NT2/D1 (cell line): ENCODE measurements at regions not wholly inside any gene's neighbourhood (a gene's known extent, or its start where the extent isn't known, plus 50 kb on each side); places are given as distances from the start of the nearest gene placed in this dataset.
A peak's percentile ranks its signal among the peaks of the same experiment; 100 is the strongest.

Experiments used
- DNase-seq: peaks from one replicate; pipeline ENCODE4 v3.0.0-alpha.2; 2011; ENCODE audit warnings: low read depth, low spot score
- H3K27me3 ChIP-seq: 2 replicates; pipeline ENCODE4 v1.6.0; 2011; ENCODE audit warnings: mild to moderate bottlenecking; ENCODE audit not compliant: insufficient read length, insufficient read depth
- H3K36me3 ChIP-seq: 2 replicates; pipeline ENCODE4 v1.6.1; 2011; ENCODE audit warnings: mild to moderate bottlenecking, low read length, mixed read lengths; ENCODE audit not compliant: insufficient read depth, insufficient read length
- H3K4me1 ChIP-seq: 2 replicates; pipeline ENCODE4 v1.5.1; 2011; ENCODE audit not compliant: insufficient read depth, insufficient read length
- H3K4me3 ChIP-seq: 2 replicates; pipeline ENCODE4 v1.5.1; 2011; ENCODE audit warnings: low read depth; ENCODE audit not compliant: insufficient read length
- H3K9ac ChIP-seq: 2 replicates; pipeline ENCODE4 v1.6.0; 2011; ENCODE audit warnings: low read depth; ENCODE audit not compliant: insufficient read length
- H3K9me3 ChIP-seq: 2 replicates; pipeline ENCODE4 v1.5.1; 2011; ENCODE audit warnings: mild to moderate bottlenecking, low read length; ENCODE audit not compliant: insufficient read depth
- SUZ12 ChIP-seq: IDR thresholded peaks from 2 replicates; pipeline ENCODE4 v1.6.1; 2011; ENCODE audit not compliant: insufficient read length, insufficient read depth; ENCODE audit errors: extremely low read depth
- YY1 ChIP-seq: IDR thresholded peaks from 2 replicates; pipeline ENCODE4 v1.6.1; 2011; ENCODE audit not compliant: insufficient read length, insufficient read depth
- ZNF274 ChIP-seq: IDR thresholded peaks from 2 replicates; pipeline ENCODE4 v1.6.1; 2011; ENCODE audit warnings: mild to moderate bottlenecking, low read depth, low read length

- TF ChIP-seq SUZ12 (no peak), ZNF274 (no peak), YY1 (no peak)
- H3K4me3 ChIP-seq = no peak overlapping the region
- H3K27me3 ChIP-seq = no peaks in the 10 kb centered on the region
- no peaks in the 10 kb centered on the region for H3K36me3 ChIP-seq
- peaks cover 13% of the 10 kb centered on the region for H3K4me1 ChIP-seq
- no peak overlapping the region for H3K9ac ChIP-seq
- no peak for DNase-seq
- H3K9me3 ChIP-seq = peaks cover 16% of the 10 kb centered on the region; the same call in 1 of the 2 replicates
These were observed 64.6 kb downstream of the TSPAN17 start for GRCh38 chr5:176711883-176712282.

GRCh38 chr5:176712546-176713304, 65.4 kb downstream of the TSPAN17 start:
- TF ChIP-seq ZNF274 (no peak), YY1 (no peak), SUZ12 (no peak)
- Histone ChIP-seq H3K27me3 (no peaks in the 10 kb centered on the region), H3K36me3 (no peaks in the 10 kb centered on the region), H3K4me3 (no peak overlapping the region), H3K9me3 (peaks cover 16% of the 10 kb centered on the region; the same call in 1 of the 2 replicates), H3K9ac (peak overlapping the region; percentile 32), H3K4me1 (peaks cover 13% of the 10 kb centered on the region)
- no peak for DNase-seq

GRCh38 chr5:176713409-176713808, 66.1 kb downstream of the TSPAN17 start:
- Histone ChIP-seq H3K4me3 (no peak overlapping the region), H3K27me3 (no peaks in the 10 kb centered on the region), H3K36me3 (no peaks in the 10 kb centered on the region), H3K4me1 (peaks cover 13% of the 10 kb centered on the region), H3K9ac (no peak overlapping the region), H3K9me3 (peaks cover 16% of the 10 kb centered on the region; the same call in 1 of the 2 replicates)
- TF ChIP-seq ZNF274 = no peak
- TF ChIP-seq SUZ12 = no peak
- no peak for TF ChIP-seq YY1
- DNase-seq = no peak

GRCh38 chr5:176714067-176714466, 66.8 kb downstream of the TSPAN17 start:
- Histone ChIP-seq H3K36me3 (no peaks in the 10 kb centered on the region), H3K27me3 (no peaks in the 10 kb centered on the region), H3K9ac (no peak overlapping the region), H3K9me3 (peaks cover 16% of the 10 kb centered on the region; the same call in 1 of the 2 replicates), H3K4me1 (peaks cover 14% of the 10 kb centered on the region), H3K4me3 (no peak overlapping the region)
- TF ChIP-seq YY1 = no peak
- no peak for TF ChIP-seq ZNF274
- TF ChIP-seq SUZ12 = no peak
- no peak for DNase-seq

- Histone ChIP-seq H3K36me3 (no peaks in the 10 kb centered on the region), H3K9me3 (peaks cover 22% of the 10 kb centered on the region; the same call in 1 of the 2 replicates), H3K4me3 (no peak overlapping the region), H3K4me1 (peaks cover 11% of the 10 kb centered on the region), H3K9ac (no peak overlapping the region), H3K27me3 (no peaks in the 10 kb centered on the region)
- DNase-seq = no peak
- no peak for TF ChIP-seq ZNF274
- TF ChIP-seq SUZ12 = no peak
- TF ChIP-seq YY1 = no peak
These were observed 69.0 kb downstream of the TSPAN17 start for GRCh38 chr5:176716320-176716719.

GRCh38 chr5:176719113-176719739, 71.9 kb downstream of the TSPAN17 start:
- no peaks in the 10 kb centered on the region for H3K27me3 ChIP-seq
- no peaks in the 10 kb centered on the region for H3K36me3 ChIP-seq
- H3K4me1 ChIP-seq = peaks cover 14% of the 10 kb centered on the region

GRCh38 chr5:176721509-176721908, 74.2 kb downstream of the TSPAN17 start:
- Histone ChIP-seq H3K27me3 (no peaks in the 10 kb centered on the region), H3K9me3 (peaks cover 5% of the 10 kb centered on the region; the same call in 1 of the 2 replicates), H3K4me1 (peaks cover 22% of the 10 kb centered on the region), H3K4me3 (no peak overlapping the region), H3K36me3 (no peaks in the 10 kb centered on the region), H3K9ac (no peak overlapping the region)
- no peak for TF ChIP-seq YY1
- TF ChIP-seq SUZ12 = no peak
- no peak for TF ChIP-seq ZNF274
- no peak for DNase-seq

More at GRCh38 chr5:176719113-176719739, 71.9 kb downstream of the TSPAN17 start:
- TF ChIP-seq YY1 = no peak
- TF ChIP-seq ZNF274 = no peak
- no peak for TF ChIP-seq SUZ12
- DNase-seq = no peak
- Histone ChIP-seq H3K9me3 (peaks cover 11% of the 10 kb centered on the region; the same call in 1 of the 2 replicates), H3K4me3 (no peak overlapping the region), H3K9ac (no peak overlapping the region)
